ENCODE measurements at regions not wholly inside any gene's neighbourhood (a gene's known extent, or its start where the extent isn't known, plus 50 kb on each side); places are given as distances from the start of the nearest gene placed in this dataset.

DNA sequence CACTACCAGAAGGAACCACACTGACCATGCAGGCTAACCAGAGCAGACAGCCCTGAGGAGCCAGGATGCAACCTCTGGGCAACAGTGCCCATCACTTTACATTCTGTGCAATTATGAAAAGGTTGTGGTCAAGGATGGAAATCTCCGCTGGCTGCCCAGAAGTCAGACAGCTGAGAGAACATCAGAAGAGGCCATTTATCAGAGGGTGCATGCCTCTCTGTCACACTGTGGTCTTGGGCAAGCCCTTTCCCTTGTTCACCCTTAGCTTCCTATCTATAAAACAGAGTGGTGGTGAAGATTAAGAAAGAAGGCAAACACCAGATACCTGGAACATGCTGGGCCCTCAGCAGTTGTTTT lies 120.7 kb upstream of the GDF10 start:
- no peak for TF ChIP-seq CTCF (IDR thresholded peaks at IDR 0.05; ENCODE audit: unreplicated experiment in 3 of 3)

GRCh38 chr10:47181052-47181849 lies 118.7 kb upstream of the GDF10 start:
- no peaks in the 10 kb centered on the region for H3K9me3 Mint-ChIP-seq
- H3K4me3 Mint-ChIP-seq = no peak overlapping the region
- H3K36me3 Mint-ChIP-seq (ENCODE audit: low read depth) = no peaks in the 10 kb centered on the region
- peaks cover 25% of the 10 kb centered on the region for H3K4me1 Mint-ChIP-seq
- H3K27me3 Mint-ChIP-seq (ENCODE audit: low read depth) = peaks cover 4% of the 10 kb centered on the region
- no peak overlapping the region for H3K27ac Mint-ChIP-seq
- no peak for TF ChIP-seq CTCF (IDR thresholded peaks at IDR 0.05; ENCODE audit: unreplicated experiment in 3 of 3)

More for the DNA sequence above, 120.7 kb upstream of the GDF10 start:
- no peaks in the 10 kb centered on the region for H3K9me3 Mint-ChIP-seq
- peaks cover 4% of the 10 kb centered on the region for H3K27me3 Mint-ChIP-seq (ENCODE audit: low read depth)
- peaks cover 33% of the 10 kb centered on the region for H3K4me1 Mint-ChIP-seq
- H3K27ac Mint-ChIP-seq = no peak overlapping the region
- no peak overlapping the region for H3K4me3 Mint-ChIP-seq
- H3K36me3 Mint-ChIP-seq (ENCODE audit: low read depth) = no peaks in the 10 kb centered on the region

DNA sequence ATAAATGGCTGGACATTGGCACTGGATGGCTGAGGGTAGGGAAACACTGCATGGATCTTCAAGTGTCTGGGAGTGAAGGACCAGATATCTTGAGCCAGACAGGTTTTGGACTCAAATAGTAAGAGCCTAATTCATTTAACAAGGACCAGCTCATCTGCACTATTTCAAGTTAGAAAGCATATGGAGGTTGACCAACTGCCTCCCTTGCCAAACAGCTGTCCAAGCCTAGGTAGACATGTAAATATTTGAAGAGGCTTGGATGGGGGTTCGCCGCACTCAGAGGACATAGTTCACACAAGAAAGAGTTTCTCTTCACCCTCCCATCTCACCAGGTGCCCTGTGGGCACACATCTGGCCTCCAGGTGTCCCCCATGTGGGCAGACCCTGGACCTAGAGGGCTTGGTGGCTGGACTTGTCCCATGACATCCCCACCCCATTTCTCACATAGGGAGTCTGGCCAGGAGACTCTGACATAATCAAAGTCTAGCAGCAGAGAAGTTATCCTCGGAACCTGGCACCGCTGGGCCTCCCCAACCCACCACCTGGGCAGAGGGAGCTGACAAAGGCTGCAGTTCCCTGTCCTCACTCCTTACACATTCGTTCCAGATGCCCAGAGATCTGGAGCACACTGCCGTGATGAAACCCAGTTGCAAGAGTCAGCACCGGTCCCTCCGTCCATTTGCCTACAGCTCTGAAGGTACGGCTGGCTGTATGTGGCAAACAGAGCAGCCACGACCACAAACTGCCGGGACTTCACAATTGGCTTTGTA lies 116.9 kb upstream of the GDF10 start:
- Mint-ChIP-seq H3K9me3 (no peaks in the 10 kb centered on the region), H3K4me1 (peaks cover 10% of the 10 kb centered on the region), H3K4me3 (no peak overlapping the region), H3K27ac (no peak overlapping the region), H3K36me3 (ENCODE audit: low read depth) (no peaks in the 10 kb centered on the region), H3K27me3 (ENCODE audit: low read depth) (peaks cover 7% of the 10 kb centered on the region)
- no peak for TF ChIP-seq CTCF (IDR thresholded peaks at IDR 0.05; ENCODE audit: unreplicated experiment in 3 of 3)

DNA sequence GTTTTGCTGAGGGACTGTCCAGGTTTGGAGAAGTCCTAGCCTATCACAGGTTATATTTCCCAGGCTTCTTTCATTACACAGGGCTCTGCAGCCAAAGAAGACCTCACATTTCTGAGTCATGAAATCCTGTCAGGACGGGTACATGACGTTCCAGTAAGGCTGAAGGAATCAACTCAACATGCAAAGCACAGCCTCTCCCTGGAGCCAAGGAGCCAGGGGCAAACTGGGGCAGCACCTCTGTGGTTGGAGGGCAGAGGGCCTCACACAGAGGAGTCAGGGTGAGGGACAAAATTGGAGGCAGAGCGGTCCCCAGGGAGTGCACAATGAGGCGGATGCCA lies 116.3 kb upstream of the GDF10 start:
- TF ChIP-seq CTCF (IDR thresholded peaks at IDR 0.05; ENCODE audit: unreplicated experiment in 3 of 3) = no peak
- no peaks in the 10 kb centered on the region for H3K9me3 Mint-ChIP-seq
- H3K27ac Mint-ChIP-seq = no peak overlapping the region
- H3K36me3 Mint-ChIP-seq (ENCODE audit: low read depth) = no peaks in the 10 kb centered on the region
- peaks cover 7% of the 10 kb centered on the region for H3K27me3 Mint-ChIP-seq (ENCODE audit: low read depth)
- H3K4me3 Mint-ChIP-seq = no peak overlapping the region
- peaks cover 10% of the 10 kb centered on the region for H3K4me1 Mint-ChIP-seq

DNA sequence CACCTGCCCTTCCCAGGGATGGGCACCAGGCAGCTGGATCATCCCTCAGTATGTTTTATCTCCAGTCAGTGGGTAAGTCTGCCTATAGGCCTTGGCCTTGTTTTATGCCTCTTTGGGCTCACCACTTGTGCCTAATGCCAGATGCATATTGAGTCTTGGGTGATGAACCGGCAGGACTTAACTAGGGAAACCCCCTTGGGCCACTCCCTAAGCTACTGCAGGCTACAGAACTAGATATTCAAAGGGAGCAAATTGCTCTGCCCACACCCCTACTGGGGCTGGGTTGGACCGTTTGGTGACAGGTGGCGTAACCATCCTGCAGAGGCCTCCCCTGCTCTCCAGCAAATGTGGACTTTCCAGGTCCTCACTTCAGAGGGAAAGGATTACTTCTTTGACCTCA lies 115.7 kb upstream of the GDF10 start:
- no peak for TF ChIP-seq CTCF (IDR thresholded peaks at IDR 0.05; ENCODE audit: unreplicated experiment in 3 of 3)
- H3K4me1 Mint-ChIP-seq = peaks cover 10% of the 10 kb centered on the region
- no peaks in the 10 kb centered on the region for H3K9me3 Mint-ChIP-seq
- H3K27me3 Mint-ChIP-seq (ENCODE audit: low read depth) = peaks cover 3% of the 10 kb centered on the region
- H3K36me3 Mint-ChIP-seq (ENCODE audit: low read depth) = no peaks in the 10 kb centered on the region
- no peak overlapping the region for H3K27ac Mint-ChIP-seq
- H3K4me3 Mint-ChIP-seq = no peak overlapping the region
